ENCODE measurements at regions not wholly inside any gene's neighbourhood (a gene's known extent, or its start where the extent isn't known, plus 50 kb on each side); places are given as distances from the start of the nearest gene placed in this dataset.
A peak's percentile ranks its signal among the peaks of the same experiment; 100 is the strongest.

- Histone ChIP-seq H3K9me3 (no peaks in the 10 kb centered on the region), H3K27me3 (no peaks in the 10 kb centered on the region), H3K27ac (no peak overlapping the region), H3K36me3 (no peaks in the 10 kb centered on the region), H3K4me1 (no peaks in the 10 kb centered on the region), H3K4me3 (no peak overlapping the region)
- WGBS, 2 donors (ENCODE audit: low coverage in 1 of 2): 81 to 86% methylated on average over 10 to 15 of the region's 15 CpGs
- in situ Hi-C loops (cut with MboI; ENCODE audit: low pct_ligation_motif_present in 1 of 4, low pct_unique_long_range_greater_than_20kb in 1 of 4, low sequenced_read_pairs in 3 of 4) (no loop called here), intact Hi-C loops (cut with DNase I; ENCODE audit: low total_unique reads) (no loop called here)
- TF ChIP-seq POLR2AphosphoS5 (IDR thresholded peaks at IDR 0.05) (no peak), POLR2A (IDR thresholded peaks at IDR 0.05) (no peak), EP300 (IDR thresholded peaks at IDR 0.05; ENCODE audit: low read depth) (no peak), CTCF (IDR thresholded peaks at IDR 0.05) (no peak)
- no peak for DNase-seq
These were observed 124.9 kb upstream of the NEBL start for GRCh38 chr10:21021843-21022594.

GRCh38 chr10:21021231-21021630, 124.1 kb upstream of the NEBL start:
- intact Hi-C loops (cut with DNase I; ENCODE audit: low total_unique reads): no loop called here
- H3K27me3 ChIP-seq: no peaks in the 10 kb centered on the region
- no peak overlapping the region for H3K4me3 ChIP-seq
- TF ChIP-seq CTCF (IDR thresholded peaks at IDR 0.05) (no peak), EP300 (IDR thresholded peaks at IDR 0.05; ENCODE audit: low read depth) (no peak)
- no peaks in the 10 kb centered on the region for H3K36me3 ChIP-seq
- no peaks in the 10 kb centered on the region for H3K9me3 ChIP-seq
- in situ Hi-C loops (cut with MboI; ENCODE audit: low pct_ligation_motif_present in 1 of 4, low pct_unique_long_range_greater_than_20kb in 1 of 4, low sequenced_read_pairs in 3 of 4): no loop called here
- H3K27ac ChIP-seq: no peak overlapping the region
- WGBS, 2 donors (ENCODE audit: low coverage in 1 of 2): 88 to 92% methylated on average over 6 of the region's 6 CpGs
- no peak for DNase-seq
- no peaks in the 10 kb centered on the region for H3K4me1 ChIP-seq

- TF ChIP-seq POLR2A (IDR thresholded peaks at IDR 0.05) (no peak), CTCF (IDR thresholded peaks at IDR 0.05) (peak in 2 of 5 experiments; percentile 15 to 32)
- intact Hi-C loops (cut with DNase I; ENCODE audit: low total_unique reads) (no loop called here), in situ Hi-C loops (cut with MboI; ENCODE audit: low pct_ligation_motif_present in 1 of 4, low pct_unique_long_range_greater_than_20kb in 1 of 4, low sequenced_read_pairs in 3 of 4) (no loop called here)
- no peaks in the 10 kb centered on the region for H3K4me1 ChIP-seq
- H3K36me3 ChIP-seq: no peaks in the 10 kb centered on the region
- DNase-seq: peak; percentile 14
- no peak overlapping the region for H3K4me3 ChIP-seq
- 86 to 91% methylated on average over 7 of the region's 7 CpGs for WGBS, 2 donors (ENCODE audit: low coverage in 1 of 2)
- no peaks in the 10 kb centered on the region for H3K9me3 ChIP-seq
- H3K27me3 ChIP-seq: no peaks in the 10 kb centered on the region
- no peak overlapping the region for H3K27ac ChIP-seq
These were observed 123.4 kb upstream of the NEBL start for GRCh38 chr10:21020545-21020944.

GRCh38 chr10:21019436-21019835, 122.3 kb upstream of the NEBL start:
- Histone ChIP-seq H3K9me3 (no peaks in the 10 kb centered on the region), H3K27ac (no peak overlapping the region), H3K36me3 (no peaks in the 10 kb centered on the region), H3K4me1 (no peaks in the 10 kb centered on the region), H3K4me3 (no peak overlapping the region), H3K27me3 (no peaks in the 10 kb centered on the region)
- in situ Hi-C loops (cut with MboI; ENCODE audit: low pct_ligation_motif_present in 1 of 4, low pct_unique_long_range_greater_than_20kb in 1 of 4, low sequenced_read_pairs in 3 of 4): no loop called here
- no peak for DNase-seq
- no peak for TF ChIP-seq EP300 (IDR thresholded peaks at IDR 0.05; ENCODE audit: low read depth)
- TF ChIP-seq POLR2AphosphoS5 (IDR thresholded peaks at IDR 0.05): no peak
- TF ChIP-seq POLR2A (IDR thresholded peaks at IDR 0.05): no peak
- no peak for TF ChIP-seq CTCF (IDR thresholded peaks at IDR 0.05)
- 92 to 95% methylated on average over 4 to 6 of the region's 6 CpGs for WGBS, 2 donors (ENCODE audit: low coverage in 1 of 2)
- intact Hi-C loops (cut with DNase I; ENCODE audit: low total_unique reads): no loop called here
